Psoas muscle (tissue), 7 donors: ENCODE measurements at regions not wholly inside any gene's neighbourhood (a gene's known extent, or its start where the extent isn't known, plus 50 kb on each side); places are given as distances from the start of the nearest gene placed in this dataset.
"Not testable (repeated sequence)": the region's sequence is repeated elsewhere in the genome, so short reads cannot be mapped to it uniquely, and the experiment has no call there.

Experiments used
- ATAC-seq, 4 donors: fragments of 200-7000 bp; cut with Tn5 transposase; one replicate each; pipeline ENCODE4 v1.9.1; 2020; ENCODE audit warnings: moderate library complexity in 3 of 4, mild to moderate bottlenecking in 2 of 4
- DNase-seq, 2 donors: peaks; one replicate each; pipeline ENCODE4 v3.0.0-alpha.2; 2020
- H3K27ac ChIP-seq: fragments of 200-600 bp; one replicate; pipeline ENCODE4 v1.8.0; 2022
- H3K27me3 ChIP-seq, 3 donors: fragments of 200-600 bp in 1 of 3; one replicate each; pipeline versions ENCODE4 v1.6.1 to v1.8.0; 2013 to 2022; ENCODE audit warnings: low read length in 2 of 3, mild to moderate bottlenecking in 2 of 3, moderate library complexity in 1 of 3; ENCODE audit not compliant: insufficient read depth in 3 of 3
- H3K36me3 ChIP-seq, 2 donors: fragments of 200-600 bp in 1 of 2; one replicate each; pipeline versions ENCODE4 v1.6.1 to v1.8.0; 2013 to 2022; ENCODE audit warnings: low read depth in 1 of 2, mild to moderate bottlenecking in 1 of 2, moderate library complexity in 1 of 2; ENCODE audit not compliant: insufficient read depth in 1 of 2
- H3K4me1 ChIP-seq: fragments of 200-600 bp; one replicate; pipeline ENCODE4 v1.8.0; 2022
- H3K4me3 ChIP-seq: fragments of 200-600 bp; one replicate; pipeline ENCODE4 v1.8.0; 2022; ENCODE audit warnings: mild to moderate bottlenecking
- H3K9me3 ChIP-seq: fragments of 200-600 bp; one replicate; pipeline ENCODE4 v1.8.0; 2022
- WGBS, 3 donors: extraction: QIAGEN DNeasy Blood & Tissue Kit; methylation state at CpG; one replicate each; pipeline versions ENCODE4 v1.1.6 to v1.1.7; 2013; 5-methylcytosine and 5-hydroxymethylcytosine counted together
- intact Hi-C, 2 donors: fragments of 100-400 bp; cut with DNase I; formaldehyde crosslinking; loops; one replicate each; pipeline versions ENCODE4 v1.11.0 to v1.14.2; 2022
- TF ChIP-seq, protein P1 (sequence below): fragments of 200-600 bp; IDR thresholded peaks from one replicate; pipeline ENCODE4 v1.8.0; 2022; ENCODE audit warnings: antibody characterized with exemption
- donor health status: healthy with polysubstance abuse.
- donor health status: DM: no; HTN: no; CAD: no; lungs with moderate emphysema.
- donor health status: Bipolar disorder and iron deficiency.
- donor health status: healthy.
- donor health status: DM: yes; HTN: yes; CAD: no.
- donor health status: DM: no; HTN: no; CAD: no.
- donor health status: DM: yes; HTN: yes; CAD: no.

DNA sequence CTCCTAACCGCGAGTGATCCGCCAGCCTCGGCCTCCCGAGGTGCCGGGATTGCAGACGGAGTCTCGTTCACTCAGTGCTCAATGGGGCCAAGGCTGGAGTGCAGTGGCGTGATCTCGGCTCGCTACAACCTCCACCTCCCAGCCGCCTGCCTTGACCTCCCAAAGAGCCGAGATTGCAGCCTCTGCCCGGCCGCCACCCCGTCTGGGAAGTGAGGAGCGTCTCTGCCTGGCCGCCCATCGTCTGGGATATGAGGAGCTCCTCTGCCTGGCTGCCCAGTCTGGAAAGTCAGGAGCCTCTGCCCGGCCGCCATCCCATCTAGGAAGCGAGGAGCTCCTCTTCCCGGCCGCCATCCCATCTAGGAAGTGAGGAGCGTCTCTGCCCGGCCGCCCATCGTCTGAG, 58.8 kb upstream of the ANKRD30BL start:
- 95 to 97% (median 96%) methylated on average over 23 to 28 of the region's 28 CpGs for WGBS, 3 donors
- not testable (repeated sequence) for ATAC-seq

DNA sequence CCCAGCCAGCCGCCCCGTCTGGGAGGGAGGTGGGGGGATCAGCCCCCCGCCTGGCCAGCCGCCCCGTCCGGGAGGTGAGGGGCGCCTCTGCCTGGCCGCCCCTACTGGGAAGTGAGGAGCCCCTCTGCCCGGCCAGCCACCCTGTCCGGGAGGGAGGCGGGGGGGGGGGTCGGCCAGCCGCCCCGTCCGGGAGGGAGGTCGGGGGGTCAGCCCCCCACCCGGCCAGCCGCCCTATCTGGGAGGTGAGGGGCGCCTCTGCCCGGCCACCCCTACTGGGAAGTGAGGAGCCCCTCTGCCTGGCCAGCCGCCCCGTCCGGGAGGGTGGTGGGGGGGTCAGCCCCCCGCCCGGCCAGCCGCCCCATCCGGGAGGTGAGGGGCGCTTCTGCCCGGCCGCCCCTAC, 60.1 kb upstream of the ANKRD30BL start:
- H3K9me3 ChIP-seq, DNase-seq, ATAC-seq, H3K36me3 ChIP-seq, H3K27me3 ChIP-seq, intact Hi-C loops, H3K27ac ChIP-seq, H3K4me1 ChIP-seq, H3K4me3 ChIP-seq: not testable (repeated sequence)
- 96% methylated on average over 5 to 19 of the region's 30 CpGs; no CpG with 5 or more reads in 1 of the 3 donors for WGBS, 3 donors

More for the DNA sequence above, 58.8 kb upstream of the ANKRD30BL start:
- H3K9me3 ChIP-seq, H3K4me1 ChIP-seq, H3K27ac ChIP-seq, H3K36me3 ChIP-seq, intact Hi-C loops, H3K27me3 ChIP-seq, DNase-seq, H3K4me3 ChIP-seq: not testable (repeated sequence)

DNA sequence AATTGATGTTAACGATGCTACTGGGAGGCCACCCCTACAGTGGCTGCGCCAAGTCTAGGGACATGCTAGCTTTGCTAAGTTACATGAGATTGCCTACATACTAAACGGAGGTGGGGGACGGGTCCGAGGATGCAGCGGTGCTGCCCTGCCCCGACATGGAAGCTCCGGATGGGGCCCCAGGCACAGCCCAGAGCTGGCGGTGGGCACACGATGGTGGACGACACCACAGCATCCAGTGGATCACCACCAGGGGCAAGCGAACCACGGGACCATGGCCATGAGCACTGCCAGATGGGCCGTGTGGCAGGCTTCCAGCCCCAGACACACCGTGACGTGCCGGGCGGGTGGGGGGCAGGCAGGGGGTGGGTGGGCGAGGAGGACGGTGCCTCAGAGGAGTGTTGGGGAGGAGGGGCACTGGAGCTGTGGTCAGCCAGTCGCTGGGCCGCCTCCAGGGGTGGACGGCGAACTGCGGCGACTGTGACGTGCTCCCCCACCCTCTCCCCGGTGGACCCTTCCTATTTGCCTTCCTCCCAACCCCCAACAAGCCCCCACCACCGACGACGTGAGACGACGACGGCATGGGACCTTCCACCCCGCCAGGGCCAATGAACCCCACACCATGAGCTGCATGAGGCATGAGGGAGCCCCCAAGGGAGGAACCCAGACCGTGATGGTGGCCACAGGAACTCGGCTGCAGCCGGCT, 90.6 kb upstream of the ANKRD30BL start:
- WGBS, 3 donors, result 90 to 93% (median 92%) methylated on average over 30 to 38 of the region's 38 CpGs

DNA sequence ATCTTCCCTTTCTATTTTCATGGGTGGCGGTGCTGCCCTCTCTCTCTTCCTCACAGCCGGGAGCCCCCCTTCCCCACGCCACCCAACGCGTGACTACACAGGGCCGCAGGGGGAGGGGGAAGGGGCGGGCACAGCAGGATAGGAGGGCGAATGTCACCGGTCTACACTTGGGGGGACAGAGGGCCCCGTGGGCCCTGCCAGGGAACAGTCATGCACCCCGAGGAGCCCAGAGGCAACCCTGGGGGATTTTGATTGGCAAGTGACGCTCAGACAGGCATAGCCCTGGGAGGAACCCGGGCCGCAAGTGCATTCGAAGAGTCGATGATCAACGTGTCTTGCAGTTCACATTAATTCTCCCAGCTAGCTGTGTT, 91.1 kb upstream of the ANKRD30BL start:
- intact Hi-C loops, result no loop called here
- 93 to 95% (median 94%) methylated on average over 10 to 17 of the region's 17 CpGs for WGBS, 3 donors
- Histone ChIP-seq H3K27ac (no peak overlapping the region), H3K27me3 (peaks cover 0 to 28% (median 8%) of the 10 kb centered on the region in 3 donors), H3K4me1 (no peaks in the 10 kb centered on the region), H3K36me3 (no peaks in the 10 kb centered on the region), H3K9me3 (no peaks in the 10 kb centered on the region), H3K4me3 (no peak overlapping the region)
- no peak for DNase-seq
- no peak for ATAC-seq
- TF ChIP-seq, protein P1, sequence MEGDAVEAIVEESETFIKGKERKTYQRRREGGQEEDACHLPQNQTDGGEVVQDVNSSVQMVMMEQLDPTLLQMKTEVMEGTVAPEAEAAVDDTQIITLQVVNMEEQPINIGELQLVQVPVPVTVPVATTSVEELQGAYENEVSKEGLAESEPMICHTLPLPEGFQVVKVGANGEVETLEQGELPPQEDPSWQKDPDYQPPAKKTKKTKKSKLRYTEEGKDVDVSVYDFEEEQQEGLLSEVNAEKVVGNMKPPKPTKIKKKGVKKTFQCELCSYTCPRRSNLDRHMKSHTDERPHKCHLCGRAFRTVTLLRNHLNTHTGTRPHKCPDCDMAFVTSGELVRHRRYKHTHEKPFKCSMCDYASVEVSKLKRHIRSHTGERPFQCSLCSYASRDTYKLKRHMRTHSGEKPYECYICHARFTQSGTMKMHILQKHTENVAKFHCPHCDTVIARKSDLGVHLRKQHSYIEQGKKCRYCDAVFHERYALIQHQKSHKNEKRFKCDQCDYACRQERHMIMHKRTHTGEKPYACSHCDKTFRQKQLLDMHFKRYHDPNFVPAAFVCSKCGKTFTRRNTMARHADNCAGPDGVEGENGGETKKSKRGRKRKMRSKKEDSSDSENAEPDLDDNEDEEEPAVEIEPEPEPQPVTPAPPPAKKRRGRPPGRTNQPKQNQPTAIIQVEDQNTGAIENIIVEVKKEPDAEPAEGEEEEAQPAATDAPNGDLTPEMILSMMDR, result no peak

More for the DNA sequence above, 90.6 kb upstream of the ANKRD30BL start:
- no peak for DNase-seq
- Histone ChIP-seq H3K27me3 (peaks cover 0 to 23% (median 8%) of the 10 kb centered on the region in 3 donors), H3K27ac (no peak overlapping the region), H3K4me1 (no peaks in the 10 kb centered on the region), H3K36me3 (no peaks in the 10 kb centered on the region), H3K9me3 (no peaks in the 10 kb centered on the region), H3K4me3 (no peak overlapping the region)
- ATAC-seq, result no peak
- intact Hi-C loops, result no loop called here
- TF ChIP-seq, protein P1, result no peak

DNA sequence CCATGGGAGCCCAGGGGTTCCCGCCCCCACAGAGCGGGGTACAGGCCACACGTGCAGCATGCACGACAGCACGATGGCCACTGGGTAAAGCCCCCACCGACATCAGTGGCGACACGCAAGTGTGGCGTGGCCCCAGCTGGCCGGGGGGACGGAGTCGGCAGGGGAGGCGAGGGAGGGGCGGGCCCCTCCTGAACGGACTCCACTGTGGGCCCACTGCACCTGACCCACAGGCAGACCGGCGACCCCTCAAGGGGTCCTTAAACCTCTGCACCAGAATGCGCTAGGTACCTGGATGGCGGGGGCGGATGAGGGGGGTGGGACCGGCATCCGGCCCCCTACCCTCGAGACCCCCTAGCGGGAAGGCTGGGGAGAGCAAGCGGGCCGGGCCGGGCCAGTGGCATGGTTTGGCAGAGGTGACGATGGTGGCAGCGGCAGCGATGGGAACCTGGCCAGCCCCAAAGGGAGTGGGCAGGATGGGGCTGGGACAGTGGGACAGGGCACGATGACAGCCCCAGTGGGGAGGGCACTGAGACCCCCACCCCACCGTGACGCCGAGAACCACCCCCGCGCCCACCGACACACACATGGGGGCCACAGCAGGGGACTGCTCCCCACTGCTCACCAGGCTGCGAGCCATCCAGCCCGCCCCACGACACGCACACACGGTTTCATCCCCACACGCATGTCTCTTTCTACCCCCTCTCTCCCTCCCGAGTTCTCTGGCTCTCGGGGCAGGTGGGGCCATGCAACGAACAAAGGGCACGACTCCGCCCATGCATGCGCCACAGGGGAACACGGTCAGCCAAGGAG, 91.9 kb upstream of the ANKRD30BL start:
- Histone ChIP-seq H3K4me3 (no peak overlapping the region), H3K36me3 (no peaks in the 10 kb centered on the region), H3K4me1 (no peaks in the 10 kb centered on the region), H3K9me3 (no peaks in the 10 kb centered on the region), H3K27me3 (peaks cover 0 to 35% (median 8%) of the 10 kb centered on the region in 3 donors), H3K27ac (no peak overlapping the region)
- TF ChIP-seq, protein P1, result no peak
- intact Hi-C loops, result no loop called here
- DNase-seq (no peak), ATAC-seq (no peak)
- 95 to 96% (median 95%) methylated on average over 38 to 50 of the region's 50 CpGs for WGBS, 3 donors

DNA sequence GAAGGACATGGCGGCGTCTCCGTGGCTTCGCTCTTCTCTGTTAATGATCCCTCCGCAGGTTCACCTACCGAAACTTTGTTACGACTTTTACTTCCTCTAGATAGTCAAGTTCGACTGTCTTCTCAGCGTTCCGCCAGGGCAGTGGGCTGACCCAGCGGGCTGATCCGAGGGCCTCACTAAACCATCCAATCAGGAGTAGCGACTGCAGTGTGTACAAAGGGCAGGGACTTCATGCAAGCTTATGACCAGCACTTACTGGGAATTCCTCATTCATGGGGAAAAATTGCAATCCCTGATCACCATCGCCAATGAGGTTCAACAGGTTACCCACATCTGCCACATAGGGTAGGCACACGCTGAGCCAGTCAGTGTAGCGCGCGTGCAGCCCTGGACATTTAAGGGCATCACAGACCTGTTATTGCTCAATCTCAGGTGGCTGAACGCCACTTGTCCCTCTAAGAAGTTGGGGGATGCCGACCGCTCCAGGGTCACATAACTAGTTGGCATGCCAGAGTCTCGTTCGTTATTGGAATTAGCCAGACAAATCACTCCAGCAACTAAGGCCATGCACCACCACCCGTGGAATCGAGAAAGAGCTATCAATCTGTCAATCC, 92.7 kb upstream of the ANKRD30BL start:
- H3K36me3 ChIP-seq, DNase-seq, H3K9me3 ChIP-seq, ATAC-seq, intact Hi-C loops, H3K4me1 ChIP-seq, H3K27ac ChIP-seq, H3K4me3 ChIP-seq: not testable (repeated sequence)
- 89 to 91% (median 90%) methylated on average over 23 to 25 of the region's 25 CpGs for WGBS, 3 donors
- H3K27me3 ChIP-seq, result peaks cover 0 to 35% (median 8%) of the 10 kb centered on the region in 3 donors
